HEK293 (cell line): ENCODE measurements at regions not wholly inside any gene's neighbourhood (a gene's known extent, or its start where the extent isn't known, plus 50 kb on each side); places are given as distances from the start of the nearest gene placed in this dataset.

Experiments used
- CTCF ChIA-PET: fragments of 350-600 bp; formaldehyde crosslinking; extraction: SDS; loops from one replicate; lab custom pipeline; 2021; ENCODE audit warnings: antibody characterized with exemption; lab: Yijun Ruan, JAX
- POLR2A ChIA-PET: fragments of 300-600 bp; formaldehyde crosslinking; extraction: SDS; loops from one replicate; lab custom pipeline; 2020; ENCODE audit warnings: antibody characterized with exemption, inconsistent platforms; lab: Yijun Ruan, JAX
- H3K27ac ChIP-seq: fragments of 200-500 bp; sonication (Bioruptor generic); 2 replicates; pipeline ENCODE4 v1.5.1; 2014; ENCODE audit warnings: low read depth, low read length, control low read depth, inconsistent platforms; ENCODE audit errors: extremely low read depth
- H3K36me3 ChIP-seq, 2 experiments: fragments of 200-500 bp in 1 of 2; sonication (Bioruptor generic) in 1 of 2; 1 replicate in 1 of 2; 2 replicates in 1 of 2; pipeline ENCODE4 v1.5.1; 2014 to 2017; ENCODE audit warnings: inconsistent platforms in 2 of 2, low read length in 2 of 2; ENCODE audit not compliant: control insufficient read depth in 2 of 2, insufficient read depth in 1 of 2
- H3K4me1 ChIP-seq: fragments of 200-500 bp; sonication (Bioruptor generic); 2 replicates; pipeline ENCODE4 v1.5.1; 2014; ENCODE audit warnings: mild to moderate bottlenecking, low read length, inconsistent platforms; ENCODE audit not compliant: control insufficient read depth, insufficient read depth
- H3K4me3 ChIP-seq: 2 replicates; pipeline ENCODE4 v1.5.1; 2011; ENCODE audit warnings: low read depth, mild to moderate bottlenecking, control low read depth, low read length, moderate library complexity
- H3K9me3 ChIP-seq: fragments of 200-500 bp; sonication (Bioruptor generic); 2 replicates; pipeline ENCODE4 v1.5.1; 2014; ENCODE audit warnings: low read depth, low read length, inconsistent platforms; ENCODE audit not compliant: control insufficient read depth, insufficient read depth
- GFI1B ChIP-seq: fragments of 450-650 bp; formaldehyde crosslinking; IDR thresholded peaks from 2 replicates; pipeline ENCODE4 v1.5.1; 2016; ENCODE audit warnings: missing biosample characterization, missing genetic modification characterization
- GLI2 ChIP-seq: fragments of 450-650 bp; formaldehyde crosslinking; IDR thresholded peaks from 2 replicates; pipeline ENCODE4; 2017; ENCODE audit warnings: missing biosample characterization, missing genetic modification characterization, low read depth, borderline replicate concordance
- HOXA7 ChIP-seq: sonication (generic); formaldehyde crosslinking; IDR thresholded peaks from 2 replicates; pipeline ENCODE4 v1.8.1; 2022; ENCODE audit warnings: missing genetic modification reagents, borderline replicate concordance
- KLF1 ChIP-seq: fragments of 450-650 bp; formaldehyde crosslinking; IDR thresholded peaks from 2 replicates; pipeline ENCODE4 v1.5.1; 2016; ENCODE audit warnings: missing biosample characterization, missing genetic modification characterization
- MZF1 ChIP-seq: fragments of 450-650 bp; formaldehyde crosslinking; IDR thresholded peaks from 2 replicates; pipeline ENCODE4 v1.5.1; 2017; ENCODE audit warnings: missing biosample characterization, missing genetic modification characterization, borderline replicate concordance
- SALL2 ChIP-seq: fragments of 450-650 bp; formaldehyde crosslinking; IDR thresholded peaks from 2 replicates; pipeline ENCODE4 v1.5.0; 2017; ENCODE audit warnings: missing biosample characterization, mild to moderate bottlenecking, missing genetic modification characterization, borderline replicate concordance
- SCRT2 ChIP-seq: fragments of 450-650 bp; formaldehyde crosslinking; IDR thresholded peaks from 2 replicates; pipeline ENCODE4 v1.5.1; 2016; ENCODE audit warnings: missing biosample characterization, missing genetic modification characterization
- ZBTB20 ChIP-seq: fragments of 450-650 bp; formaldehyde crosslinking; IDR thresholded peaks from 2 replicates; pipeline ENCODE4 v1.5.1; 2016; ENCODE audit warnings: missing biosample characterization, missing genetic modification characterization
- ZIC2 ChIP-seq: fragments of 450-650 bp; formaldehyde crosslinking; IDR thresholded peaks from 2 replicates; pipeline ENCODE4 v1.5.1; 2016; ENCODE audit warnings: missing biosample characterization, missing genetic modification characterization
- ZNF112 ChIP-seq: fragments of 450-650 bp; formaldehyde crosslinking; IDR thresholded peaks from 2 replicates; pipeline ENCODE4 v1.5.0; 2017; ENCODE audit warnings: missing biosample characterization, missing genetic modification characterization
- ZNF121 ChIP-seq: fragments of 450-650 bp; formaldehyde crosslinking; IDR thresholded peaks from 2 replicates; pipeline ENCODE4 v1.5.1; 2016; ENCODE audit warnings: missing biosample characterization, missing genetic modification characterization
- ZNF16 ChIP-seq: fragments of 450-650 bp; formaldehyde crosslinking; IDR thresholded peaks from 2 replicates; pipeline ENCODE4 v1.5.1; 2016; ENCODE audit warnings: low read depth, missing biosample characterization, missing genetic modification characterization
- ZNF274 ChIP-seq, 2 experiments: fragments of 200-500 bp in 1 of 2; fragments of 450-650 bp in 1 of 2; sonication (Bioruptor generic) in 1 of 2; formaldehyde crosslinking in 1 of 2; IDR thresholded peaks; 2 replicates each; pipeline versions ENCODE4 v1.5.1 to v1.6.1; 2014 to 2016; ENCODE audit warnings: borderline replicate concordance in 1 of 2, inconsistent platforms in 1 of 2, low read length in 1 of 2, missing biosample characterization in 1 of 2, missing genetic modification characterization in 1 of 2
- ZNF292 ChIP-seq: fragments of 450-650 bp; formaldehyde crosslinking; IDR thresholded peaks from 2 replicates; pipeline ENCODE4 v1.5.1; 2016; ENCODE audit warnings: low read depth, missing biosample characterization, missing genetic modification characterization, borderline replicate concordance
- ZNF354C ChIP-seq: fragments of 450-650 bp; formaldehyde crosslinking; IDR thresholded peaks from 2 replicates; pipeline ENCODE4 v1.5.1; 2016; ENCODE audit warnings: missing biosample characterization, missing genetic modification characterization, low read depth, borderline replicate concordance
- ZNF426 ChIP-seq: fragments of 450-650 bp; formaldehyde crosslinking; IDR thresholded peaks from 2 replicates; pipeline ENCODE4 v1.5.1; 2017; ENCODE audit warnings: missing biosample characterization, missing genetic modification characterization, mild to moderate bottlenecking, inconsistent platforms, moderate library complexity
- ZNF555 ChIP-seq: fragments of 450-650 bp; formaldehyde crosslinking; conservative IDR thresholded peaks from 2 replicates; pipeline ENCODE4 v1.5.1; 2017; ENCODE audit warnings: missing biosample characterization, mild to moderate bottlenecking, missing genetic modification characterization, inconsistent platforms
- ZNF785 ChIP-seq: fragments of 450-650 bp; formaldehyde crosslinking; IDR thresholded peaks from 2 replicates; pipeline ENCODE4 v1.5.1; 2016; ENCODE audit warnings: missing biosample characterization, missing genetic modification characterization
- TF ChIP-seq, protein P1 (sequence below): fragments of 450-650 bp; formaldehyde crosslinking; IDR thresholded peaks from 2 replicates; pipeline ENCODE4 v1.5.1; 2016; ENCODE audit warnings: missing biosample characterization, missing genetic modification characterization
- TF ChIP-seq, protein P2 (sequence below): fragments of 450-650 bp; formaldehyde crosslinking; IDR thresholded peaks from 2 replicates; pipeline ENCODE4; 2016; ENCODE audit warnings: missing biosample characterization, missing genetic modification characterization
- TF ChIP-seq, protein P3 (sequence below): fragments of 450-650 bp; formaldehyde crosslinking; IDR thresholded peaks from 2 replicates; pipeline ENCODE4 v1.5.0; 2017; ENCODE audit warnings: missing biosample characterization, missing genetic modification characterization, borderline replicate concordance

DNA sequence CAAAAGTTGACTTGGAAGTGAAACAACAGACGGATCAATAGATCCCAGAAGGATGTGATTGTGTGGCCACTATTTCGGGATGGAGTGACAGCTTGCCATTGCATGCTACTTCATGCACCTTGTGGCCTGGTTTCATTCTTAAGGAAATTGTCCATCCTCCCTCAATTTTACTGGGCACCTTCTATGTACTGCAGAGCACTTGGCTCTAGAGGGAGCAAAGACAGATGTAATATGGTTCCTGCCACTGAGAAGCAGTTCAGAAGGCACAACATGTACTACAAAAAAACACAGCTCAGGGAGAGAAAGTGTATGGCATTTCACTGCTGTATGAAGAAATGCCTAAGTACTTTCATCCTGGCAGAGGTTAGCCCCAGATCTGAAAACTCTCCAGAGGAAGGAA, 91.9 kb downstream of the FOXA2 start:
- ChIA-PET POLR2A (no interaction called here), CTCF (interaction anchor here (0.6 to 1.5 kb wide), 2 partner anchors 8 to 40 kb away, joined by 4 to 6 read pairs; no protein-coding TSS in a partner anchor)
- no peaks in the 10 kb centered on the region for H3K9me3 ChIP-seq

DNA sequence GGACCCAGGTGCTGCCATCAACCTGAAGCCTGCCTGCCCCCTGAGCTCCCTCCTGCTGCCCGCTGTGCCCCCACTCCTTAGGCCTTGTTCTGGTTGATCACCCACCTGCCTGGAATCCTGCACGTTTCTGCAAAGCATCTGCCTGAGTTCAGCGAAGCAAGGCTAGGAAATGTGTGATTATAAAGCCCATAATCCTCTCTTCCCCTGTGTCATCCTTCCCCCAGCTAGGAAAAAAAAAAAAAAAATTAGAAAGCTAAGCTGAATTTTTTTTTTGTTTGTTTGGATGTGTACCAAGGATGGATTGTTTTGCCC, 93.2 kb downstream of the FOXA2 start:
- ChIA-PET POLR2A (interaction anchor here (0.7 kb wide), 1 partner anchor 188 kb away, joined by 5 read pairs; no protein-coding TSS in a partner anchor), CTCF (interaction anchor here (1.1 to 1.4 kb wide), 2 partner anchors 9 to 111 kb away, joined by 3 to 4 read pairs; no protein-coding TSS in a partner anchor)
- H3K36me3 ChIP-seq, result no peaks in the 10 kb centered on the region
- H3K9me3 ChIP-seq, result no peaks in the 10 kb centered on the region
- H3K27ac ChIP-seq, result no peak overlapping the region
- no peak overlapping the region for H3K4me3 ChIP-seq
- H3K4me1 ChIP-seq, result no peaks in the 10 kb centered on the region
- TF ChIP-seq, protein P1, sequence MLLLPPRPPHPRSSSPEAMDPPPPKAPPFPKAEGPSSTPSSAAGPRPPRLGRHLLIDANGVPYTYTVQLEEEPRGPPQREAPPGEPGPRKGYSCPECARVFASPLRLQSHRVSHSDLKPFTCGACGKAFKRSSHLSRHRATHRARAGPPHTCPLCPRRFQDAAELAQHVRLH (tag by site-specific recombination), result no peak
- TF ChIP-seq ZNF292 (tag by site-specific recombination) (no peak), GFI1B (tag by site-specific recombination) (no peak), ZBTB20 (tag by site-specific recombination) (no peak), ZNF121 (tag by site-specific recombination) (no peak), ZNF354C (no peak), ZNF426 (tag by site-specific recombination) (no peak), KLF1 (tag by site-specific recombination) (no peak), ZIC2 (tag by site-specific recombination) (no peak), ZNF274 (IDR thresholded peaks at IDR 0.05; ENCODE audit: low read length) (no peak), ZNF274 (tag by site-specific recombination; IDR thresholded peaks at IDR 0.05; ENCODE audit: borderline replicate concordance) (no peak), MZF1 (tag by site-specific recombination) (no peak), SALL2 (tag by site-specific recombination) (no peak), ZNF112 (tag by site-specific recombination) (no peak), ZNF785 (no peak)
- TF ChIP-seq, protein P2, sequence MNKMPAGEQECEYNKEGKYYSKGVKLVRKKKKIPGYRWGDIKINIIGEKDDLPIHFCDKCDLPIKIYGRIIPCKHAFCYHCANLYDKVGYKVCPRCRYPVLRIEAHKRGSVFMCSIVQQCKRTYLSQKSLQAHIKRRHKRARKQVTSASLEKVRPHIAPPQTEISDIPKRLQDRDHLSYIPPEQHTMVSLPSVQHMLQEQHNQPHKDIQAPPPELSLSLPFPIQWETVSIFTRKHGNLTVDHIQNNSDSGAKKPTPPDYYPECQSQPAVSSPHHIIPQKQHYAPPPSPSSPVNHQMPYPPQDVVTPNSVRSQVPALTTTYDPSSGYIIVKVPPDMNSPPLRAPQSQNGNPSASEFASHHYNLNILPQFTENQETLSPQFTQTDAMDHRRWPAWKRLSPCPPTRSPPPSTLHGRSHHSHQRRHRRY (tag by site-specific recombination), result no peak

More for the DNA sequence above, 91.9 kb downstream of the FOXA2 start:
- H3K27ac ChIP-seq, result no peak overlapping the region
- no peak for TF ChIP-seq ZNF555 (tag by site-specific recombination)
- TF ChIP-seq SCRT2 (tag by site-specific recombination), result no peak
- no peak for TF ChIP-seq HOXA7
- TF ChIP-seq ZNF16, result no peak
- TF ChIP-seq GLI2 (tag by site-specific recombination), result no peak
- TF ChIP-seq, protein P3, sequence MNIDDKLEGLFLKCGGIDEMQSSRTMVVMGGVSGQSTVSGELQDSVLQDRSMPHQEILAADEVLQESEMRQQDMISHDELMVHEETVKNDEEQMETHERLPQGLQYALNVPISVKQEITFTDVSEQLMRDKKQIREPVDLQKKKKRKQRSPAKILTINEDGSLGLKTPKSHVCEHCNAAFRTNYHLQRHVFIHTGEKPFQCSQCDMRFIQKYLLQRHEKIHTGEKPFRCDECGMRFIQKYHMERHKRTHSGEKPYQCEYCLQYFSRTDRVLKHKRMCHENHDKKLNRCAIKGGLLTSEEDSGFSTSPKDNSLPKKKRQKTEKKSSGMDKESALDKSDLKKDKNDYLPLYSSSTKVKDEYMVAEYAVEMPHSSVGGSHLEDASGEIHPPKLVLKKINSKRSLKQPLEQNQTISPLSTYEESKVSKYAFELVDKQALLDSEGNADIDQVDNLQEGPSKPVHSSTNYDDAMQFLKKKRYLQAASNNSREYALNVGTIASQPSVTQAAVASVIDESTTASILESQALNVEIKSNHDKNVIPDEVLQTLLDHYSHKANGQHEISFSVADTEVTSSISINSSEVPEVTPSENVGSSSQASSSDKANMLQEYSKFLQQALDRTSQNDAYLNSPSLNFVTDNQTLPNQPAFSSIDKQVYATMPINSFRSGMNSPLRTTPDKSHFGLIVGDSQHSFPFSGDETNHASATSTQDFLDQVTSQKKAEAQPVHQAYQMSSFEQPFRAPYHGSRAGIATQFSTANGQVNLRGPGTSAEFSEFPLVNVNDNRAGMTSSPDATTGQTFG (tag by site-specific recombination), result no peak
- TF ChIP-seq, all 188 proteins: peak for 0
- H3K36me3 ChIP-seq, result no peaks in the 10 kb centered on the region
- no peak overlapping the region for H3K4me3 ChIP-seq
- H3K4me1 ChIP-seq, result no peaks in the 10 kb centered on the region
